ENCODE measurements at regions not wholly inside any gene's neighbourhood (a gene's known extent, or its start where the extent isn't known, plus 50 kb on each side); places are given as distances from the start of the nearest gene placed in this dataset.
"Not testable (repeated sequence)": the region's sequence is repeated elsewhere in the genome, so short reads cannot be mapped to it uniquely, and the experiment has no call there.

DNA sequence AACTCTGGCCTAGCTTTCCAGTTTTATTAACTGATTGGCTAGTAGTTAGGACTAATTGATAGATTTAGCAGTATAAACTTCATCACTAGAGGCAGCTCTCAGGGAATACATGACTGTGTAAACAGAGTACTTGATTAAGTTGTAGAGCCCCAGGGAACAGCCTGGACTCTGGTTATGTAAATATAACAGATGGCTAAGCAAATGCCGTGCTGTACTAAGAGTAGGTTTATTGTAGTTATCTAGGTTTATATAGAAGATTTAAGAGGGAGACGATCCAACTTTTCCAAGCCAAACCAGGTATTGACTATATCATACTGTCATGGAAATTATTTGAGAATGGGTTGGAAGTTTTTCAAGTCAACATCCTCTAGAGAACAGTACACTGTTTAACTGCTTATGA, 463.4 kb upstream of the GRID2 start:
- peak; percentile 5 for DNase-seq

DNA sequence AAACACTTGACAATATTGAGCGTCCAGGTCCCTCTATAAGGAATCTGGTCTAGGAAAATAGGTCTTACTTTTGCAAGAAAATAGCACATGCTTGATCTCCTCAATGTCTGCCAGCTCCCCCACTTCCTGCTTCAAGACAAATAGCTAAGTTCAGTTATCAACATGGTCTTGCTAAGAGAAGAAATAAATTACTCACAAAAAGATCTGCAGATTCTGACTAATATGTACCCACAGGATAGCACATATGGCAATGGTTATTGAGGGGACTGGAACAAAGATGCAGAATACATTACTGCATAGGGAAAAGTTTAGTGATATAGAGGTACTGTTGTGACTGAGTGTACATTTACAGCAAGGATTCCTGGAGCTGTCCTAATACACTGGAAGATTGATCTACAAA, 457.5 kb upstream of the GRID2 start:
- no peak for DNase-seq

DNA sequence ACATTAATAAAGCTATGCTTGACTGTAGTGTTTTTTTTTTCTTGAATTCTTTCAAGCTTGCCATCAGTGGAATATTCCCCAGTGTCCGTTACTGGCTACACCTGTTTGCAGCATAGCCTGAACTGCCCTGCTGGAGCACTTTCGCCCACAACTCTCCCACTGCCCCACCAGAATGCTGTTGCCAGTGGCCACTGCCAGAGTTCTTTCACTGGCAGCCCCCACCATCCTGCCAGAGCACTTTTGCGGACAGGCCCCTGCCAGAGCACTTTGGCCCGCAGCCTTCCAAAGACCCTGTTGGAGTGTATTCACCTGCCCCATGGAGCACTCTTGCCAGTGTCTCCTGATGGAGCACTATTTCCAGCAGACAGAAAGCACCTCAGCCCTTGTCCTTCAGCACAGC, 452.3 kb upstream of the GRID2 start:
- no peak for DNase-seq

DNA sequence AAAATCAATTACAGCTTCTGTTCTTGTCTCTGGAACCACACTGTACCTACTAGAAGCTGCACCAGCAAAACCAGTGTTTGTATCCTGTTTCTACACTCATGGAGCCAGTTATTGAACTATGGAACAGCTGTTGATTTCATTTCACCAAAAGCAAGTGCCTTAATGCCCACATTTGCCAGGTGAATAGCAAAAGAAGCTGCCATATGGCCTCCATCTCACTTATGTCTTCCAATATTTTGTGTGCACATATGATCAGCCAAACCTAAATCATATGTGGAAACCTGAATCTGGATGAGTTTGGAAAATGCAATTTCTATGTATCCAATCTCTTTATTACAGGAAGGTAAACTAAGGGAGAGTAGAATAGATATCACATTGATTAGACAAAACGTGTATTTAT, 415.8 kb upstream of the GRID2 start:
- DNase-seq, result peak; percentile 22

DNA sequence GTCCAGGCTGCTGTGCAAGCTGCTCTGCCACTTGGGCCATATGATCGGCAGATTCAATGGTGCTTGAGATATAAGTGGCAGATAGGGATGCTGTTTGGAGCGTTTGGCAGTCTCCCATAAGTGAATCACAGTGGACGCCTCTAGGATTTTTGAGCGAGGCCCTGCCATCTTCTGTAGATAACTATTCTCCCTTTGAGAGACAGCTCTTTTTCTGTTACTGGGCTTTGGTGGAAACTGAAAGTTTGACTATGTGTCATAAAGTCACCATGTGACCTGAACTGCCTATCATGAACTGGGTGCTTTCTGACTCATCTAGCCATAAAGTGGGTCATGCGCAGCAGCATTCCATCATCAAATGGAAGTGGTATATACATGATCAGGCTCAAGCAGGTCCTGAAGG, 412.5 kb upstream of the GRID2 start:
- DNase-seq, result not testable (repeated sequence)

DNA sequence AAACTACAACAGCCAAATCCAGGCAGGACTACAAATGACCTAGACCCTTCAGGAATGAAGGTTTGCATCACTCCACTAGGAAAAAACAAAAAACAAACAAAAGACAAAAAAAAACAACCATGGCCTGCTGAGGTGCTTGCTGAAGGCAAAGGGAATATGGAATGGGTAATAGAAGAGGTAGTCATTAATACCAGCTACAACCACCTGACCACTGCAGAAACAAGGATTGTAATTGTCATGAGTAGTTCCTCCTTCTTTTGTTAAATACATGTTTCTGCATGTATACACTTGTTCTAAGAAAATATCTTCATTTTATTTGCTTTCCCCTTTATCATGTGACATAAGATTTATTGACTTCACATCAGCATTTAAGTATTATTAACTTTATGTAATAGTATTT, 409.8 kb upstream of the GRID2 start:
- no peak for DNase-seq

DNA sequence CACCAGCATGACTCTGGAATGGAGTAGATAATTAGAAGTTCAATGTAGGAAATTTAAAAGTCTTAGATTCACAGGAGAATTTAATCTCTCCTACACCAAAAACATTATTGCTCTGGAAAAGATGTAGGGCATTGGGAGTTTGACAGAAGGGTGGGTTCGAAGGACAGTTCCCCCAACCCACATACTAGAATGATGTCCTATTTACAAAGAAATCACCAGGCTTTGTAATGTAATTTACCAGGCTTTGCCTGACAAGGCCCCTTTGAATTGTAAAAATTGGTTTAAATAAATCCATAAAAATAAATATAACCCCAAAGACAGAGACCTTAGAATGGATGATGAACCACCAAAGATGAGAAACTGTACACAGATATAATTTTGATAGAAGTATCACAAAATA, 399.2 kb upstream of the GRID2 start:
- no peak for DNase-seq

DNA sequence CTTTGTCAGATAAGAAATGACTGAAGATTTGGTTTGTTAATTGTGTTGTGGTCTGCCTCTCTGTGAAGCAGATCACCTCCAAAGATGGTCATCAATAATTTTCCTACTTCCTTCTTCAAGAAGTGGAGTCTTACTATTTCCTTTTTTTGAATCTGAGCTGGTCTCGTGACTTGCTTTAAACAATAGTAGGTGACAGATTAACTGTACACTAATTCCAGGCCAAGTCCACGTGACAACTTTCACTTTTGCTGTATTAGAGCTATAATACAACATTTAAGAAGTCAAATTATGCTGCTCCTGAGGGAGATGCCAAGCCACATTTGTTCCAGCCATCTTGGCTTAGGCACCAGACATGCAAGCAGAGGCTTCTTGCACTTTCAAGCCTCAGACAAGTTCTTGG, 393.8 kb upstream of the GRID2 start:
- no peak for DNase-seq

DNA sequence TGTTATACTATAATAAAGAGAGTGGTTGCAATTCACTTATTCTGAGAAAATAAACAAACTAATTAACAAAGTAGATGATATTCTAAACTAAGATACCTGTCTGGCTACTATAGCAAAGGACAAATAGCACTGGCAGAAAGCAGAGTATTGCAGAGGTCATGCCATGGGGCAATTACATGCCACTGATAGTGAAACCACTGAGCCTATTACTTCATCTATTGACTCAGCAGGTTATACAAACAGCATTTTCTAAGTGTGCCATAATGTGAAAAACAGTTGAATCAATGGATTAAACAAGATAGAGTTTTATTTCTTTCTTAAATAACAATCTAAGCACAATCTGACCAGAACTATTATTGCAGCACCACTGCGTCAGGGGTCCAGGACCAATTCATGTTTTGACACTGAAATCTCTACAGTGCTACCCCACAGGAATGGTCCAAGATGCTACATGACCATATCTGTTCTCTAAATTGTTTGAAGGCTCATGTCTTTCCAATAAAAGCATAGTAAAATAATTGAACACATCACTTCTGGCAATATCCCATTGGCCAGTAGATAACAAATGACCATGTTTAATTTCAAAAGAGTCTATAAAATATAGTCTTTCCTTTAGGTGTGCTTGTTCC, 389.5 kb upstream of the GRID2 start:
- DNase-seq, result no peak

DNA sequence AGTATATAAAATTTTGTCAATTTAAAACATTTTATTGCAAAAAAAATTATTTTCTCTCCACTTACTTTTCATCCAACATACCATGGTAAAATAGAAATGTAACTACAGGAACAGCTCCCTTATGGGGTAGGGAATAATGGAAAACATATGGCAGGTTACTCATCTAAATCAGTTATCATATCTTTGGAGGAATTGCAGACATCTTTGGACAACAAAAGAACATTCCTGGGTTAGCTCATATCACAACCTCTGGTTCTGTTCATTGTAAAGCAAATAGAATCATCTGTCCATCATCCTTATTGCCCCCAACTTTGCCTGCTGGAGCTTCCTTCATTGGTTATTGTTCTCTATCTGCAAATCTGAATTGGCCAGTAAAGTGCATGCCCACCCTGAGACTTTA, 387.5 kb upstream of the GRID2 start:
- no peak for DNase-seq

DNA sequence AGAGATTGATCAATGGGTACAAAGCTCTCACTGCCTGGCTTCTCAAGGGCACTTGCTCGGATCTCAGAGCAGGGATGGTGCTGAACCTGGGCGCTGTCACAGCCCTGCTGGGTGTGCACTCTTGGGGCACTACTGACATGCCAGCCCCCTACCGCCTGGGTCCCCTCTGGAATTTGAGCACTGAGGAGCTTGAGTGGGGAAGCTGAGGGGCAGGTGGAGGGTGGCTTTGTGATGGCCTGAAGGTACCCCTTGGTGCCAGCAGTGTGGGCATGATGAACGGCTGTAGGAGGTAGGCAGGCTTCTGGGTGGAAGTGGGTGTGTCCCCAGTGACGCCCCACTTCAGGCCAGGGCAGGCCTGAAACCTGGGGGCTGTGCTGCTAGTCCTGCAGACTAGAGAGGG, 379.1 kb upstream of the GRID2 start:
- DNase-seq, result no peak

DNA sequence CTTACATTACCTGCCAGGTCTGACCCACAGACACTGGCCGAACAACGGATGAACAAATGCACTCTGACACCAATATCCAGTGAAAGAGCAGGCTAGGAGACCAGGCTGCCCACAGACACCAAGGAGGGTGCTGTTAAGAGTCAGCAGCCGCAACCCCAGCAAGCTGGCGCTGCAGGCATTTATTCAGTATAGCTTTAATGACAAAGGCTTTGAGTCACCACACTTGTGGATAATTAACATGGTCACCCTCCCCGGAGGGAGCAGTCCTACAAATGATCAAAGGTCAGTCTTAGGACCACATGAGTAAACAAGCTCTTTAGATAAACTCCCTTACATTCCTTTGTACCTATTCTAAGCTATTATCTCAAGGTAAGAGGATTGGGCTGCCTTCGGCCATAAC, 368.5 kb upstream of the GRID2 start:
- no peak for DNase-seq

DNA sequence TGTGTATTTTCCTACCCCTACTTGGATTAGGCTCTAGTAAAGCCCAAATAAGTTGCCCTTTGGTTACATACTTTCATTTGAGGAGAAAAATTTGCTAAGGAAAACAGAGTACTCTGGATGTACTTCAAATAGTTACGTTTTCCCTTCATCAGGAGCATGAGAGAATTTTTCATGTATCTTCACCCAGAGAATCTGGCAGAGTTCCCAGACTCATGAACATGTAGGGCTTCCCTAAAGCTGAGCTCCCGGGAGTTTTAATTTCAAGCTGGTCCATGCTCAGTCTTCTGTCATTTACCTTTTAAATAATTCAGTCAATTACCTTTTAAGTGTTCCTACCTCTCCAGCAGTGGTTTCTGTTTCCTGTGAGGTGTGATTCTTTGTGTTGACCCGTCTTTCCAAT, 367.5 kb upstream of the GRID2 start:
- DNase-seq, result peak; percentile 8

DNA sequence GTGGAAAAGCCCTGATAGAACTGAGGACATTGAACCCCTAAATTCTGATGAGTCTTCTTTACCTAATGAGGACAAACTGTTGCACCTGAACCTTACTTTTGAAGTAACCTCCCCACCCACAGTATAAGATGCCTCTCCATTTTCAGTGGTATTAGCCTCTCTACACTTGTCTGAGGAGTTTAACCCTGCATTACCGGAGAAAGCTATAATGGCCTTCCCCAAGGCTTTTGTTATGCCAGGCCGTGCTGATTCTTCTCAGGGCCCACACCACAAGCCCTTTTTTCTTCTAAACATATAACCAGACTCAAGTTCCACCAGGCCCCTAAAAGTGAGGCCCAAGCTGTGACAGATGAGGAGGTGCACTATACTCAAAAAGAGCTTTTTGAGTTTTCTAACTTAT, 345.8 kb upstream of the GRID2 start:
- DNase-seq, result no peak

DNA sequence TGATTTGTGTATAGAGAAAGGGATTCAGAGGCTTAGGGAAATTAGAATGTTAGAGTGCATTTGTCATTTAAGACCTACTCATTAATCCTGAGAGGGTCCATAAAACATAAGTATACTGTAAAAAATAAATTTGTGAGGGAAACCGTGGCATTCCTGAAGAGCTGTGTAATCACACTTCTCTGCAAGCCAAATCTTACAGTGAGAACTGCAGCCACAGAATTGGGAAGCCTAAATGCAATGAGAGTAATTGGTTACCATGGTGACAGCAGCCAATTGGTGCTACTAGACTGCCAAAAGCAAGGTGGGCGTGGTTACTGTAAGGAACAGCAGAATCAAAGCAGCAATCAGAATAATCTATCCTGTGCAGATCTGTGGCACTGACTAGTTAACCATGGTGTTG, 345.2 kb upstream of the GRID2 start:
- no peak for DNase-seq

DNA sequence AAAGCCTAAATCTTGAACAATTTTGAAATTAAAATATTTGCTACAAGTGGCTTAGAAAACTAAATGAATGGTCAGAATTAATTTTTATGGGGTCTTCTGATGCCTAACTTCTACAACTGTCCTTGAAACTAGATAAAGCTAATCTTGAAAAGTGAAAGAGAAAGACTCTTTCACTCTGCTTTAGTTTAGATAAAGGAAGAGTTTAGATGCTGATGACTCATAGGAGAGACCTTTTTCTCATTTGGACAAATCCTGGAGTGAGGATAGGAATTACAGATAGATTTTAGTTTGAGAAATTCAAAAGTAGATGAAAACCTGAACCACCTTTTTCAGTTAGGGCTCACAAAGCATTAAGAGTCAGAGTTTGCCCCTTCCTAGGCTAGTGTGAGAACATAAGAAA, 342.3 kb upstream of the GRID2 start:
- DNase-seq, result no peak

DNA sequence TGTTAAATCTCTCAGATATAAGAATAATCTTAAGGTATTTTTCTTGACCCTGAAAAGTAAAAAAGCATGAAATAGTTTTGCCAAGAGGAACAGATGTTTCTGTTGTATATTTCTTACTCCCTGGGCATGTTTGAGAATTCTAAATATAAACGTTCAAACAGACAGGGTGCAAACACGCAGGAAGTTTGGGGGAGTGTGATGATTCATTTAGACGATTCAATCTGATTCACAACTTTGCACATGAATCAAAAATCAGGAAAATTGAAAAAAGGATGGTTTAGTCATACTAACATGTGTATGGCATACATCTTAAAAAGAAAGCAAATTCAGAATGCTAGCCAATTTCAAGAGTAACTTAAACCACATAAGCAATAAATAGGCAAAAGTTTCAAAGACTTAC, 340.3 kb upstream of the GRID2 start:
- no peak for DNase-seq

DNA sequence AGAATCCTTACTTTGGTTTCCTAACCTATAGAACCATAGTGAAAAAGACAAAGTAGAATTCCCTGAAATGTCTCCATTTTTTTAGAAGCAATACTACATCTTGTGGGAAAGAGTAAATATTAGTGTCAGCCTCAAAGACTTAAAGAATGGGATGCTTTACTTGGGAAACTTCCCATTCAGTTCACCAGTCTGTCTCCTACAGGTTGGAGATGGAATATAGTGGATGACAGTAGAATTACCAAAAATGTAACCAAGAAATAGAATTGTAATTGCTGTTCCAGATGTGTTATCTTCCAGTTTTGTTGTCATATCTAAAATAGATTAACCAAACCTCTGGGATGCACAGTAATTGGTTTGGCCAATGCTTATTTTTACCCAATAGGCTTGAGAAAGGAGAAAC, 338.6 kb upstream of the GRID2 start:
- no peak for DNase-seq

DNA sequence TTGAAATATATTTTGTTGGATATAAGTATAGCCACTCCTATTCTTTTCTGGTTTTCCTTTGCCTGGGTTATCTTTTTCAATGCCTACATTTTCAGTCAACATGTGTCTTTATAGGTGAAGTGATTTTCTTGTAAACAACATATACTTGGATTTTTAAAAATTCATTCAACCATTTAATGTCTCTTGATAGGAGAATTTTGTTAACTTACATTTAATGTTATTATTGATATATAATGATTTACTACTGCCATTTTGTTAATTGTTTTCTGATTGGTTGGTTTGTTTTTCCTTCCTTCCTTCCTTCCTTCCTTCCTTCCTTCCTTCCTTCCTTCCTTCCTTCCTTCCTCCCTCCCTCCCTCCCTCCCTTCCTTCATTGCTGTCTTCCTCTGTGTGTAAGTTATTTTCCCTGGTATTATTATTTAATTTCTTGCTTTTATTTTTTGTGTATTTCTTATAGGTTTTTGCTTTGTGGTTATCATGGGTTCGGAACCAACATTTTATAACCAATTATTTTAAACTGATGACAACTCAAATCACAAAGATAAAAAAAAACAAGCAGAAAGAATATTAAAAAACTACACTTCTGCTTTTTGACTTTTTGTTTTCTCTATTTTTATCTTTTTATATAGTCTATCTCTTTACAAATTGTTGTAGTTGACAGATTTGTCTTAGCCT, 330.1 kb upstream of the GRID2 start:
- DNase-seq, result no peak

DNA sequence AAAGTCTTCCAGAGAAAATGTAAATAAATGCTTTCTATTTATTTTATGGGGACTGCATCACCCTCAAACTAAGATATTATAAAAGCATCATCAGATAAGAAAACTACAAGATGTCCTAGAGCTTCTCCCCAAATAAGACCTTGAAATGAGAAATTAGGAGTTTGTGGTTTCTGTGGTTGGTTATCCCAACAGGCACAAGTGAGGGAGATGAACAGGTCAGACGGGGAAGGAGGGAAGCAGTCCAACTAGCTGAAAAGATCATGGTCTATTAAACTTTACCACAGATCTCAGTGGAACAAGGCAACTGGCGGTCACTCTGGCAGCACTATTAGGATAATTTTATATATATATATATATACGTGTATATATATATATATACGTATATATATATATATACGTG, 319.3 kb upstream of the GRID2 start:
- DNase-seq, result no peak

DNA sequence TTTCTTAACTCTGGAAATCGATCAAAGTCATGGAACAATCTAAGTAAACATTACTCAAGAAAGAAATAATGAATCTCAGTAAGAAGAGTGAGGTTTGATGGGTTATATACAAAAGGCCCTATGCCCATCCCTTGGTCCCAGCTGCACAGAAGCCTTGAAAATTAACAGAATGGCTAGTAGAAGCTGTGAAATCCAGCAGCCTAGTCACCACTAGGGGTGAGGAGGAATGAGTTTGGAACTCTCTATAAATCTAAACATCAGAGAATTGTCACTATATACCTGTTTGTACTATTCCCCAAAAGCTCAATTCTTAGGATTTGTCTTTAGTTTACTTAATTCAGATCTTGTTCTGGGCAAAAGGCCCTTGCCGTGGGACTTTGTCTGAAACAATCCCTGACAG, 313.9 kb upstream of the GRID2 start:
- DNase-seq, result no peak

DNA sequence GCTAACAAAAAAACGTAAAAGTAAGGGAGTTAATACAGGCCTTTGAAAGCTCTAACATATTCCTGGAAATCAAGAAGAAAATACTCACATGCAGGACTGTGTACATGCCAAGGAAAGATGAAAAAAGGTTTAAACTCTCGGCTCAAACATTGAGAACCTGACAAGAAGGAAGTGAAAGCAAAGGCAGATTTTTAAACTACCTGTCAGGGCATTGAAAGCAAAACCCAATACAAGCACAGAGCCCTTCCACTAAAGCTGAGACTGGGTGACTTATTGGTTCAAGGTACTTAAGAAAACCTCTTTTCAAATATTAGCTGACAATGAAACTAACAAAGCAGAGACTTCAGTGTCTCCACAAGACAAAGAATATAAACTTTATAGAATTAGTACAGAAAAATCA, 313.0 kb upstream of the GRID2 start:
- no peak for DNase-seq

DNA sequence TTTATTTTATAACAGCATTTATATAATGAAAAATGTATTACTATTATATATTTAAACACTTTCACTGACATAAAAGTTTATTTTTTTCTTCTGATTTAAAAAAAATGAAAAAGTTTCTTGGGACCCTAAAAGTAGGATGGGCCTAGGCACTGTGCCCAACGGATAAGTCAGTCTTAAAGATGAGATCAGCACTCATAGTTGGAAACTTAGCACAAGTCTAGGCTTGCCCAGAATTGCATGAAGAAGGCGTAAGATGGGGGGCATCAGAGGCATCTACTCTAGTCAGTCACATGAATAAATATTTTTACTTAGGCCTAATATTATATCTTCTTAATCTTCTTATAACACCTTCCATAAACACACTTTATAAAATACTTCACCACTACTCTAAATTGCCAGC, 306.7 kb upstream of the GRID2 start:
- DNase-seq, result no peak

DNA sequence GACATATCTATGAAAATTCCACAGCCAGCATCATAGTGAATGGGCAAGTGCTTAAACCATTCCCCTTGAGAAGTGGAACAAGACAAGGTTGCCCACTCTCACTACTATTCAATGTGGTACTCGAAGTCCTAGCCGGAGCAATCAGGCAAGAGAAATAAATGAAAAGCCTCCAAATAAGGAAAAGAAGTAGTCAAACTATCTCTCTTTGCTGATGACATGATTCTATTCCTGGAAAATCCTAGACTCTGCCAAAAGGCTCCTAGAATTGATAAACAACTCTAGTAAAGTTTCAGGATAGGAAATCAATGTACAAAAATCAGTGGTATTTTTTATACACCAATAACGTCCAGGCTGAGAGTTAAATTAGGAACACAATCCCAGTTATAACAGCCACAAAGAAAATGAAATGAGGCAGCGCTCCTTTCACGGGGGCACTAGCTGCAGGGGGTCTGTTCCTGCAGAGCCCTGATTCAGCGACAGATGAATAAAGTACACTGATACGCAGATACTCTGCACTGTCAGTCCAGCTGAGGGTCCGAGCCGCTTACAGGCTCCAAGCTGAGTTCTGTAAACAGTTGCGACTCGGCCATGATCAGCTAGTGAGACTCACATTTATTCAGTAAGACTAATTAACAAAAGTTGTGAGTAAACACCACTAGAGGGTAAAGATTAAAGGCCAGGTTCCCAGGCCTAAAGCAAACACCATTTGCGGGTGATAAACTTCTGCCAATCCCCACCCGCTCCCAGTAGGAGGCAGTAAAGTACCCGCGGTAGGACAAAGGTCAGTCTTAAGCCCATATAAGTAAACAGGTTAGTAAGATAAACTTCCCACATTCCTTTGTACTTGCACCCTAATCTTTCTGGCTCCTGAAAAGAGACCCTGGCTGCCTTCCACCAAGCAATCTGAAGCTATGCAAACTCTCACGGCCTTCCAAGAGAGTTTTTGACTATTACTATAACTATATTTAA, 290.6 kb upstream of the GRID2 start:
- DNase-seq, result no peak
